ENCODE measurements at regions not wholly inside any gene's neighbourhood (a gene's known extent, or its start where the extent isn't known, plus 50 kb on each side); places are given as distances from the start of the nearest gene placed in this dataset.

- Histone ChIP-seq H3K4me3 (replicated peaks in 1 of 3) (no peak overlapping the region), H3K9me3 (no peaks in the 10 kb centered on the region), H3K27me3 (no peaks in the 10 kb centered on the region), H3K27ac (no peak overlapping the region), H3K36me3 (no peaks in the 10 kb centered on the region), H3K4me1 (no peaks in the 10 kb centered on the region)
- intact Hi-C loops (cut with DNase I) = no loop called here
- no peak for DNase-seq
- 32 to 39% methylated on average over 1 of the region's 1 CpG for WGBS, 2 donors
- TF ChIP-seq, protein P1, sequence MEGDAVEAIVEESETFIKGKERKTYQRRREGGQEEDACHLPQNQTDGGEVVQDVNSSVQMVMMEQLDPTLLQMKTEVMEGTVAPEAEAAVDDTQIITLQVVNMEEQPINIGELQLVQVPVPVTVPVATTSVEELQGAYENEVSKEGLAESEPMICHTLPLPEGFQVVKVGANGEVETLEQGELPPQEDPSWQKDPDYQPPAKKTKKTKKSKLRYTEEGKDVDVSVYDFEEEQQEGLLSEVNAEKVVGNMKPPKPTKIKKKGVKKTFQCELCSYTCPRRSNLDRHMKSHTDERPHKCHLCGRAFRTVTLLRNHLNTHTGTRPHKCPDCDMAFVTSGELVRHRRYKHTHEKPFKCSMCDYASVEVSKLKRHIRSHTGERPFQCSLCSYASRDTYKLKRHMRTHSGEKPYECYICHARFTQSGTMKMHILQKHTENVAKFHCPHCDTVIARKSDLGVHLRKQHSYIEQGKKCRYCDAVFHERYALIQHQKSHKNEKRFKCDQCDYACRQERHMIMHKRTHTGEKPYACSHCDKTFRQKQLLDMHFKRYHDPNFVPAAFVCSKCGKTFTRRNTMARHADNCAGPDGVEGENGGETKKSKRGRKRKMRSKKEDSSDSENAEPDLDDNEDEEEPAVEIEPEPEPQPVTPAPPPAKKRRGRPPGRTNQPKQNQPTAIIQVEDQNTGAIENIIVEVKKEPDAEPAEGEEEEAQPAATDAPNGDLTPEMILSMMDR (IDR thresholded peaks at IDR 0.05) = no peak
- no peak for TF ChIP-seq POLR2A (IDR thresholded peaks at IDR 0.05)
Observed at GRCh38 chr20:12383821-12384220, 466.1 kb downstream of the BTBD3 start.

DNA sequence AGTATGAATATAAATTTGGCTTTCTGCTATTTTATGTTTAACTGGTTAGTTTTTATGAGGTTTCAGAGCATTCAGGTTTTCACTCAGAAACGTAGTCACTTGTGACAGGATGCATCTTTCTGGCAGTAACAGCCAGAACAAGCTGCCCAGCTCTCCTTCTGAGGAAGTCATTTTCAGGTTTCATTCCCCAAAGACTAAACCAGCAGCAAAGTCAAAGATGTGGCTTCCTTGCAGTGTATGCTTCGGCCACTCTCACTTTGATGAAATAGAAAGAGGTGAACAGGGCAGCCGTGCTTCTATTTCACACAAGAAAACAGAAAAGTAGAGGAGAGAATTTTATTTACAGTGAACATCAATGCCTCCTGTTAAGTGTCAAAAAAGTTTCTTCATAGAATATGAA lies 469.1 kb downstream of the BTBD3 start:
- intact Hi-C loops (cut with DNase I) = no loop called here
- no peak overlapping the region for H3K27ac ChIP-seq
- no peak overlapping the region for H3K4me3 ChIP-seq (replicated peaks in 1 of 3)
- WGBS, 2 donors = 69 to 74% methylated on average over 3 of the region's 3 CpGs
- no peaks in the 10 kb centered on the region for H3K9me3 ChIP-seq
- TF ChIP-seq, protein P1 (IDR thresholded peaks at IDR 0.05) = no peak
- H3K36me3 ChIP-seq = no peaks in the 10 kb centered on the region
- DNase-seq = no peak
- H3K4me1 ChIP-seq = no peaks in the 10 kb centered on the region
- no peaks in the 10 kb centered on the region for H3K27me3 ChIP-seq

DNA sequence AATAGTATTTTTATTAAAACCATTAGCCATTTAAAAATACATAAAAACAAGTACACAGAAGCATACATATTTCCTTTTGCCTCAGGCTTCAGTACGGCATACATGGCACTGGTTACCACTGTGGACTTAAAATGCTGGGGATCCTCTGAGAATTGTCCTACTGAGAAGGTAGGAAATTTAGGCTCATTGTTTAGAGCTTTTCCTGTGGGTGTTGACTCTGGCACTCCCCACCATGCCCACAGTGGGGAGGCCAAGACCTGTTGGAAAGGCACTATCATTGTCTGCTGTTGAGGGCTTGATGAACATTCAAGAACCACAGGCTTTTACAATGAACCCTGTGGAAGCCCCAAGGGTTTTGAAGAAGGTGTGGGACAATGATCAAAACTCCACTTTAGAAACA lies 473.4 kb downstream of the BTBD3 start:
- no peaks in the 10 kb centered on the region for H3K4me1 ChIP-seq
- H3K27ac ChIP-seq = no peak overlapping the region
- TF ChIP-seq, protein P1 (IDR thresholded peaks at IDR 0.05) = no peak
- no peak for TF ChIP-seq POLR2A (IDR thresholded peaks at IDR 0.05)

GRCh38 chr20:12394786-12395185 lies 477.1 kb downstream of the BTBD3 start:
- intact Hi-C loops (cut with DNase I) = no loop called here

More for the DNA sequence above, 473.4 kb downstream of the BTBD3 start:
- 81 to 82% methylated on average over 1 of the region's 1 CpG for WGBS, 2 donors
- no peak for DNase-seq
- H3K4me3 ChIP-seq (replicated peaks in 1 of 3) = no peak overlapping the region
- intact Hi-C loops (cut with DNase I) = no loop called here
- H3K9me3 ChIP-seq = no peaks in the 10 kb centered on the region
- no peaks in the 10 kb centered on the region for H3K27me3 ChIP-seq
- no peaks in the 10 kb centered on the region for H3K36me3 ChIP-seq

GRCh38 chr20:12395353-12395752 lies 477.7 kb downstream of the BTBD3 start:
- H3K4me3 ChIP-seq (replicated peaks in 1 of 3) = no peak overlapping the region
- DNase-seq = no peak
- intact Hi-C loops (cut with DNase I) = no loop called here
- H3K27ac ChIP-seq = no peak overlapping the region
- no peaks in the 10 kb centered on the region for H3K9me3 ChIP-seq
- TF ChIP-seq, protein P1 (IDR thresholded peaks at IDR 0.05) = no peak
- TF ChIP-seq POLR2A (IDR thresholded peaks at IDR 0.05) = no peak
- no peaks in the 10 kb centered on the region for H3K36me3 ChIP-seq
- 78 to 84% methylated on average over 3 of the region's 3 CpGs for WGBS, 2 donors
- H3K4me1 ChIP-seq = no peaks in the 10 kb centered on the region
- H3K27me3 ChIP-seq = no peaks in the 10 kb centered on the region

More at GRCh38 chr20:12394786-12395185, 477.1 kb downstream of the BTBD3 start:
- no peaks in the 10 kb centered on the region for H3K36me3 ChIP-seq
- H3K4me3 ChIP-seq (replicated peaks in 1 of 3) = no peak overlapping the region
- no peaks in the 10 kb centered on the region for H3K9me3 ChIP-seq
- H3K27ac ChIP-seq = no peak overlapping the region
- no peaks in the 10 kb centered on the region for H3K4me1 ChIP-seq
- TF ChIP-seq, protein P1 (IDR thresholded peaks at IDR 0.05) = no peak
- TF ChIP-seq POLR2A (IDR thresholded peaks at IDR 0.05) = no peak
- no peaks in the 10 kb centered on the region for H3K27me3 ChIP-seq
- no peak for DNase-seq
- 63 to 88% methylated on average over 4 of the region's 4 CpGs for WGBS, 2 donors
